ENCODE measurements at regions not wholly inside any gene's neighbourhood (a gene's known extent, or its start where the extent isn't known, plus 50 kb on each side); places are given as distances from the start of the nearest gene placed in this dataset.

DNA sequence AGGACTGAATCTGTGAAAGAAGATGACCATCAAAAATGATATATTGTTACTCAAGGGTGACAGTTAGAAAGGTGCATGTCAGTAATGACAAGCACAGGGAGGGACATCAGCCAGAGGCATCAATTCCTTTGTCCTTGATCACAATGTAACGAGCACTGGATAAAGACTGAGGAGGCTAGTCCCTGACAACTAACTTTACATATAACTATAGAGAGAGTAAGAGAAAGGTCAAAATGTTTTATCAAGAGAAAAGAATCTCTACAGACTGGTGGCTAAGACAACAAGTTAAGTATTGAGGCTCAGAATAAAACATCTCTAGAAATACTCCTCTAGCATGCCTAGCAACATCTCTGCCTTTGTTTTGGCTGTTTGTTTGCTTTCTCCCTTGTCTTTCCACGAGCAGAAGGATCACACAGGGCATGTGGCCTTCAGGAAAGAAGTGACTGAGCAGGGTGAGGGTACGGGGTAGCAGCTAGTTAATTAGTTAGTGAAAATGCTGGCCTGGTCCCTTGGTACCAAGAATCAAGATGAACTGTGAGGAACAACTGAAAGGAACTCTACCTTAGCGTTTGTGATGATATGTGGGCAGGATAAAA is 724.1 kb upstream of the MEF2C start:
- H3K27me3 ChIP-seq, result no peaks in the 10 kb centered on the region
- no peaks in the 10 kb centered on the region for H3K9me3 ChIP-seq
- no peak overlapping the region for H3K27ac ChIP-seq
- TF ChIP-seq, protein P1, sequence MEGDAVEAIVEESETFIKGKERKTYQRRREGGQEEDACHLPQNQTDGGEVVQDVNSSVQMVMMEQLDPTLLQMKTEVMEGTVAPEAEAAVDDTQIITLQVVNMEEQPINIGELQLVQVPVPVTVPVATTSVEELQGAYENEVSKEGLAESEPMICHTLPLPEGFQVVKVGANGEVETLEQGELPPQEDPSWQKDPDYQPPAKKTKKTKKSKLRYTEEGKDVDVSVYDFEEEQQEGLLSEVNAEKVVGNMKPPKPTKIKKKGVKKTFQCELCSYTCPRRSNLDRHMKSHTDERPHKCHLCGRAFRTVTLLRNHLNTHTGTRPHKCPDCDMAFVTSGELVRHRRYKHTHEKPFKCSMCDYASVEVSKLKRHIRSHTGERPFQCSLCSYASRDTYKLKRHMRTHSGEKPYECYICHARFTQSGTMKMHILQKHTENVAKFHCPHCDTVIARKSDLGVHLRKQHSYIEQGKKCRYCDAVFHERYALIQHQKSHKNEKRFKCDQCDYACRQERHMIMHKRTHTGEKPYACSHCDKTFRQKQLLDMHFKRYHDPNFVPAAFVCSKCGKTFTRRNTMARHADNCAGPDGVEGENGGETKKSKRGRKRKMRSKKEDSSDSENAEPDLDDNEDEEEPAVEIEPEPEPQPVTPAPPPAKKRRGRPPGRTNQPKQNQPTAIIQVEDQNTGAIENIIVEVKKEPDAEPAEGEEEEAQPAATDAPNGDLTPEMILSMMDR (IDR thresholded peaks at IDR 0.05), result no peak
- H3K36me3 ChIP-seq, result no peaks in the 10 kb centered on the region
- H3K4me3 ChIP-seq (ENCODE audit: low read depth in 1 of 2, low read length in 1 of 2), result no peak overlapping the region
- no peaks in the 10 kb centered on the region for H3K4me1 ChIP-seq (ENCODE audit: control insufficient read depth in 1 of 2, insufficient read depth in 1 of 2, low read depth in 1 of 2, low read length in 1 of 2)

DNA sequence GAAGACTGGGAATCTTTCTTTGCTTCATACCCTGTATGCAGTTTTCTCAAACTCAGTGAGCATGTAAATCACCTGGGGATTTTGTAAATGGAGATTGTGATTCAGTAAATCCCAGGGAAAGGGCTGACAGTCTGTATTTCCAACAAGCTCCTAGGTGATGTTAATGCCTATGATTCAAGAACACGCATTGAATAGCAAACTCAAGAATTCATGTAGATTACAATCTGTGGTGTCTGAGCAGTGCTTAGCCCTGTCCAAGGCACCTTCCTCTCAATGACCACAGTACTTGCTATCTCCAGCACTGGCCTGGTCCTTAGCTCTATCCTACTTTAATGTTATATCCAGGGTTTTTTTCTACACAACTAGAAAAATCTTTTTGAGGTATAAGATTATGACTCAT is 721.4 kb upstream of the MEF2C start:
- H3K9me3 ChIP-seq, result no peaks in the 10 kb centered on the region
- no peak overlapping the region for H3K27ac ChIP-seq
- no peaks in the 10 kb centered on the region for H3K27me3 ChIP-seq
- no peak overlapping the region for H3K4me3 ChIP-seq (ENCODE audit: low read depth in 1 of 2, low read length in 1 of 2)
- TF ChIP-seq, protein P1 (IDR thresholded peaks at IDR 0.05), result no peak
- H3K4me1 ChIP-seq (ENCODE audit: control insufficient read depth in 1 of 2, insufficient read depth in 1 of 2, low read depth in 1 of 2, low read length in 1 of 2), result no peaks in the 10 kb centered on the region
- H3K36me3 ChIP-seq, result no peaks in the 10 kb centered on the region

DNA sequence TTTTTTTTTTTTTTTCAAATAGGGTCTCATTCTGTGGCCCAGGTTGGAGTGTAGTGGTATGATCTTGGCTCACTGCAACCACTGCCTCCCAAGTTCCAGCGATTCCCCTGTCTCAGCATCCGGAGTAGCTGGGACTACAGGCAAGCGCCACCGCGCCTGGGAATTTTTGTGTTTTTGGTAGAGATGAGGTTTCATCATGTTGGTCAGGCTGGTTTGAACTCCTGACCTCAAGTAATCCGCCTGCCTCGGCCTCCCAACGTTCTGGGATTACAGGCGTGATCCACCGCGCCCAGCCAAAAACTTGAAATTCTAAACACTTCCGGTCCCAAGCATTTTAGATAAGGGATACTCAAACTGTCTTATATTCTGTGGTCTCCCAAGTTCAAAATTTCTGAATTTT is 718.9 kb upstream of the MEF2C start:
- TF ChIP-seq, protein P1 (IDR thresholded peaks at IDR 0.05), result no peak
- Histone ChIP-seq H3K4me3 (ENCODE audit: low read depth in 1 of 2, low read length in 1 of 2) (no peak overlapping the region), H3K9me3 (no peaks in the 10 kb centered on the region), H3K36me3 (no peaks in the 10 kb centered on the region), H3K27me3 (no peaks in the 10 kb centered on the region), H3K27ac (no peak overlapping the region), H3K4me1 (ENCODE audit: control insufficient read depth in 1 of 2, insufficient read depth in 1 of 2, low read depth in 1 of 2, low read length in 1 of 2) (no peaks in the 10 kb centered on the region)

DNA sequence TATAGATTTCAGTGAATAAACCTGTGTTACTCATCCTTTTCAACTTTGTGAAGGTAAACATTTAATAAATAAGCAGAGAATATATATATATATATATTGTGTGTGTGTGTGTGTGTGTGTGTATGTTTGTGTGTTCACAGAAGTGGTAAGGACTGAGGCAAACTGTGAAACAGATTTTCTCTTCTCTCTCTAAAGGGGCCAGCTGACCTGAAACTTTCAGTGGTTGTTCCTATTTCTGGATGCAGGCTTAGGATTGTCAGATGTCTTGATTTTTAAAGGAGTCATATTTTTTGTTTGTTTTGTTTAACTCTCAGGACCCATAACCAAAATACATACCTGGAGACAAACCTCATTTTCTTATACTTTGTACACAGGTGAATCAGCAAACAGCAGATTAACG is 714.9 kb upstream of the MEF2C start:
- Histone ChIP-seq H3K4me3 (ENCODE audit: low read depth in 1 of 2, low read length in 1 of 2) (no peak overlapping the region), H3K36me3 (no peaks in the 10 kb centered on the region), H3K27me3 (no peaks in the 10 kb centered on the region), H3K9me3 (no peaks in the 10 kb centered on the region), H3K27ac (no peak overlapping the region), H3K4me1 (ENCODE audit: control insufficient read depth in 1 of 2, insufficient read depth in 1 of 2, low read depth in 1 of 2, low read length in 1 of 2) (no peaks in the 10 kb centered on the region)
- TF ChIP-seq, protein P1 (IDR thresholded peaks at IDR 0.05), result no peak

DNA sequence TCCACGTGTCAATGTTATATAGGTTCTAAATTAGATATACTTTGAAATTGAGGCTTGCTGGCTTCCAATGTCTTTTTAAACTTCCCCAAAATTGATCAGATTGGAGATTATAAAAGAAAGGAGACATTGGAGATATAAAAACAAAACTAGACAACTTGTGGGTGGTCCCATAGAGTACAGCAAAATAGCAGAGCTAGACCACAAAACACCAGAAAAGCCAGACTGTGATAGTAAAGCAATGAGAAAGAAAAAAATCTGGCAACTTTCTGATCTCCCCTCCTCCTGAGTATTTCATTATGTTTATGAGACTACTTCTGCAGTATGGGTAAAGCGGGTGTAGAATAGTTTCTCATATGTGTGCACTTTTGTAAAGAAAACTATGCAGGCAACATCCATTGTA is 713.8 kb upstream of the MEF2C start:
- no peak overlapping the region for H3K27ac ChIP-seq

More for the DNA sequence above, 713.8 kb upstream of the MEF2C start:
- H3K36me3 ChIP-seq, result no peaks in the 10 kb centered on the region
- H3K27me3 ChIP-seq, result no peaks in the 10 kb centered on the region
- no peaks in the 10 kb centered on the region for H3K9me3 ChIP-seq
- H3K4me1 ChIP-seq (ENCODE audit: control insufficient read depth in 1 of 2, insufficient read depth in 1 of 2, low read depth in 1 of 2, low read length in 1 of 2), result no peaks in the 10 kb centered on the region
- TF ChIP-seq, protein P1 (IDR thresholded peaks at IDR 0.05), result no peak
- no peak overlapping the region for H3K4me3 ChIP-seq (ENCODE audit: low read depth in 1 of 2, low read length in 1 of 2)

Measured in neutrophil (primary cell).